Erythroblast (primary cell): ENCODE measurements at regions not wholly inside any gene's neighbourhood (a gene's known extent, or its start where the extent isn't known, plus 50 kb on each side); places are given as distances from the start of the nearest gene placed in this dataset.

Experiments used
- GATA1 ChIP-seq: IDR thresholded peaks from 2 replicates; pipeline ENCODE4 v1.6.1; 2011; ENCODE audit warnings: low read depth, mild to moderate bottlenecking, control low read depth, low read length, moderate library complexity
- POLR2A ChIP-seq: IDR thresholded peaks from 2 replicates; pipeline ENCODE4 v1.6.1; 2011; ENCODE audit warnings: mild to moderate bottlenecking, low read length

DNA sequence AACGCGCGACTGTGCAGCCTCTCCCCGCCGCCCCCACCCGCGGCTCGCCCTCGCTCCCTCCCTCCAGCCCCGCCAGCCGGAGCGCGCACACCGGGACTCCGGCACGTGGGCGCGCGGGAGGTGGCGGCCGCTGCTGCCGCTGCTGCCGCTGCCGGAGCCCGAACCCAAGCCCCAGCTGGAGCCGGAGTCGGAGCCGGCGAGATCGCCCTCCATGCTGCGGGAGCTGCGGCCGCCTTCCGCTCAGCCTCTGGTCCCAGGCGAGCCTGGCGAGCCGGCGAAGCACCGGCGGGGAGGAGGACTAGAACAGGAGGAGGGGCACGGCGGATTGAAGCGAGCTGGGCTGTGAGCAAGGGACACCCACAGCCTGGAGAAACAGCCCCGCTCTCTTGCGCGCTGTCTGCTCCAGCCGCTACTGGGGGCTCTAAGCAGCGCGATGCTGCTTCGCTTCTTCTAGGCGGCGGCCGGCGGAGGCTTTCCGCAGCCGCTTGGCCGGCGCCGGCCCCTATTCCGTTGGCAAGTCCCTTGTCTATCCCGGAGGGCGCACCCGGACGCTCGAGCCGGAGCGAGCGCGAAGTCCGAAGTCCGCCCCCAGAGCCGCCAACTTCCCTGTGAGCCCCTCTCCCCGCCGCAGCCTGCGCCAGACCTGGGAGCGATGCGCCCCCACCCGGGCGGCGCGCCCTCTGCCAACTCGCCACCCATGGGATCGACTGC is 598.7 kb upstream of the SGCD start:
- no peak for TF ChIP-seq POLR2A
- no peak for TF ChIP-seq GATA1
